BJ (cell line): ENCODE measurements at regions not wholly inside any gene's neighbourhood (a gene's known extent, or its start where the extent isn't known, plus 50 kb on each side); places are given as distances from the start of the nearest gene placed in this dataset.

Experiments used
- CTCF ChIA-PET: fragments of 350-600 bp; formaldehyde crosslinking; extraction: SDS; loops from one replicate; lab custom pipeline; 2021; ENCODE audit warnings: antibody characterized with exemption, inconsistent platforms; lab: Yijun Ruan, JAX
- POLR2A ChIA-PET: fragments of 300-600 bp; sonication (Branson Sonifier 250); formaldehyde crosslinking; extraction: SDS; loops from one replicate; lab custom pipeline; 2021; ENCODE audit warnings: antibody characterized with exemption; lab: Charles Lee
- DNase-seq: peaks from one replicate; pipeline ENCODE4 v3.0.0-alpha.2; 2011; ENCODE audit warnings: low read depth
- H3K27me3 ChIP-seq: 2 replicates; pipeline ENCODE4 v1.6.0; 2011; ENCODE audit warnings: low read length; ENCODE audit not compliant: control insufficient read depth, insufficient read depth
- H3K36me3 ChIP-seq: 2 replicates; pipeline ENCODE4 v1.5.1; 2011; ENCODE audit warnings: low read length; ENCODE audit not compliant: control insufficient read depth, insufficient read depth
- H3K4me3 ChIP-seq: 2 replicates; pipeline ENCODE4 v1.5.1; 2011; ENCODE audit warnings: low read depth, mild to moderate bottlenecking, control low read depth, low read length
- CTCF ChIP-seq: IDR thresholded peaks from 2 replicates; pipeline ENCODE4 v1.5.1; 2011; ENCODE audit warnings: low read depth, mild to moderate bottlenecking, control low read depth, inconsistent platforms, low read length, moderate library complexity; ENCODE audit not compliant: insufficient read depth

GRCh38 chr5:166358127-166358830 is 1933.2 kb upstream of the WWC1 start:
- no peak for TF ChIP-seq CTCF
- CTCF ChIA-PET = no interaction called here
- H3K36me3 ChIP-seq = no peaks in the 10 kb centered on the region

GRCh38 chr5:166363087-166363760 is 1928.2 kb upstream of the WWC1 start:
- TF ChIP-seq CTCF = no peak
- ChIA-PET POLR2A (no interaction called here), CTCF (no interaction called here)
- no peaks in the 10 kb centered on the region for H3K36me3 ChIP-seq
- DNase-seq = no peak
- no peaks in the 10 kb centered on the region for H3K27me3 ChIP-seq
- no peak overlapping the region for H3K4me3 ChIP-seq

More at GRCh38 chr5:166358127-166358830, 1933.2 kb upstream of the WWC1 start:
- POLR2A ChIA-PET = no interaction called here
- H3K4me3 ChIP-seq = no peak overlapping the region
- DNase-seq = no peak
- no peaks in the 10 kb centered on the region for H3K27me3 ChIP-seq

GRCh38 chr5:166365164-166365563 is 1926.3 kb upstream of the WWC1 start:
- CTCF ChIA-PET = no interaction called here
- POLR2A ChIA-PET = no interaction called here
- no peaks in the 10 kb centered on the region for H3K27me3 ChIP-seq
- TF ChIP-seq CTCF = no peak
- no peaks in the 10 kb centered on the region for H3K36me3 ChIP-seq
- DNase-seq = no peak
- H3K4me3 ChIP-seq = no peak overlapping the region

- CTCF ChIA-PET = no interaction called here
Measured at GRCh38 chr5:166367391-166367790, 1924.1 kb upstream of the WWC1 start.

More at GRCh38 chr5:166367391-166367790, 1924.1 kb upstream of the WWC1 start:
- no peaks in the 10 kb centered on the region for H3K36me3 ChIP-seq
- DNase-seq = no peak
- H3K4me3 ChIP-seq = no peak overlapping the region
- no peak for TF ChIP-seq CTCF
- POLR2A ChIA-PET = no interaction called here
- no peaks in the 10 kb centered on the region for H3K27me3 ChIP-seq
